NCI-H524 (cell line): ENCODE measurements at regions not wholly inside any gene's neighbourhood (a gene's known extent, or its start where the extent isn't known, plus 50 kb on each side); places are given as distances from the start of the nearest gene placed in this dataset.
"Not testable (repeated sequence)": the region's sequence is repeated elsewhere in the genome, so short reads cannot be mapped to it uniquely, and the experiment has no call there.

Experiments used
- DNase-seq, 2 experiments: peaks; one replicate each; lab custom pipeline; 2025; lab: John Stamatoyannopoulos, UW

- no peak for DNase-seq
Measured at GRCh38 chr18:67865400-67865799, 348.9 kb upstream of the DSEL start.

- no peak for DNase-seq
Measured at GRCh38 chr18:67864677-67865340, 348.3 kb upstream of the DSEL start.

- DNase-seq, result no peak
Measured at GRCh38 chr18:67862069-67862468, 345.5 kb upstream of the DSEL start.

GRCh38 chr18:67854340-67854739 is 337.8 kb upstream of the DSEL start:
- DNase-seq, result no peak

- DNase-seq, result no peak
Measured at GRCh38 chr18:67846422-67847098, 330.0 kb upstream of the DSEL start.

- no peak for DNase-seq
Measured at GRCh38 chr18:67845035-67845434, 328.5 kb upstream of the DSEL start.

- no peak for DNase-seq
Measured at GRCh38 chr18:67840379-67840778, 323.9 kb upstream of the DSEL start.

- DNase-seq, result no peak
Measured at GRCh38 chr18:67818432-67818831, 301.9 kb upstream of the DSEL start.

GRCh38 chr18:67815280-67815679 is 298.8 kb upstream of the DSEL start:
- DNase-seq, result no peak

- no peak for DNase-seq
Measured at GRCh38 chr18:67813380-67814028, 297.0 kb upstream of the DSEL start.

GRCh38 chr18:67805261-67805660 is 288.7 kb upstream of the DSEL start:
- no peak for DNase-seq

- no peak for DNase-seq
Measured at GRCh38 chr18:67794521-67794920, 278.0 kb upstream of the DSEL start.

- no peak for DNase-seq
Measured at GRCh38 chr18:67790527-67790926, 274.0 kb upstream of the DSEL start.

- DNase-seq, result no peak
Measured at GRCh38 chr18:67789165-67789545, 272.6 kb upstream of the DSEL start.

- DNase-seq, result no peak
Measured at GRCh38 chr18:67788310-67789164, 272.0 kb upstream of the DSEL start.

- DNase-seq, result no peak
Measured at GRCh38 chr18:67783196-67783946, 266.9 kb upstream of the DSEL start.

GRCh38 chr18:67778016-67778415 is 261.5 kb upstream of the DSEL start:
- no peak for DNase-seq

GRCh38 chr18:67776929-67777328 is 260.4 kb upstream of the DSEL start:
- no peak for DNase-seq

GRCh38 chr18:67771271-67771670 is 254.8 kb upstream of the DSEL start:
- DNase-seq, result no peak

- DNase-seq, result no peak
Measured at GRCh38 chr18:67770520-67770919, 254.0 kb upstream of the DSEL start.

GRCh38 chr18:67766930-67767329 is 250.4 kb upstream of the DSEL start:
- no peak for DNase-seq

- not testable (repeated sequence) for DNase-seq
Measured at GRCh38 chr18:67752211-67752610, 235.7 kb upstream of the DSEL start.
